ENCODE measurements at regions not wholly inside any gene's neighbourhood (a gene's known extent, or its start where the extent isn't known, plus 50 kb on each side); places are given as distances from the start of the nearest gene placed in this dataset.
"Not testable (repeated sequence)": the region's sequence is repeated elsewhere in the genome, so short reads cannot be mapped to it uniquely, and the experiment has no call there.

DNA sequence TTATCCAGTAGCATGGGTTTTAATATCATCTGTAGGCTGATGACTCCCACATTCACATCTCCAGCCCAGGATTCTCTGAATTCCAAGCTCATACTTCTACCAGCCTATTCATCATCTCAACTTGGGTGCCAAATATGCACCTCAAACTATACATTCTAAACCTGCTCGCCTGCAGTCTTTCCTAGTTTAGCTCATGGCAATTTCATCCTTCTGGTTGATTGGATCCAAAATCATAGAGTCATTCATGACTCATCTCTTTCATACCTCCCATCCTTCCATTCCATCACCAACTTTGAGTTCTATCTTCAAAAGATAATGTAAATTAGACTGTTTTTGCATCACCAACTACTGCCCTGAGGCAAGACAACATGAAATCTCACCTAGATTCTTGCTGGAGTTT, 99.7 kb upstream of the EGLN3 start:
- in situ Hi-C loops (cut with MboI; ENCODE audit: low pct_unique_long_range_greater_than_20kb, low sequenced_read_pairs) = no loop called here
- DNase-seq = no peak

DNA sequence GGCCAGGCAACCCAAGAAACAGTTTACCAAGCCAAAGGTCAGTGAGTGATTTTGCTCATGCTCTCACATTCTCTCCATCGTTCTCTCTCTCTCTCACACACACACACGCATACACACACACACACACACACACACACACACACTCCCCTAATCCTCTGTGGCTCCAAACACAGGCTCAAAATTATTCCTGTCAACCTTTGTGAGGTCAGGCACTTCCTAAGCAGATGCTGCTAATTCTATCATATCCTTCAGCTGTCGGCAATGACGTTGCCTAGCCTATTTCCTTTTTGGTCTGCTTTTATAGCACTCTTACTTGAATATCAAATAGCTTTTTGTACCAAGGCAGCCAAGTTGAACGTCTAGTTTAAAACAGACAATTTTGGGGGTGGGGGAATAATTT, 98.9 kb upstream of the EGLN3 start:
- in situ Hi-C loops (cut with MboI; ENCODE audit: low pct_unique_long_range_greater_than_20kb, low sequenced_read_pairs) = no loop called here
- DNase-seq = no peak

DNA sequence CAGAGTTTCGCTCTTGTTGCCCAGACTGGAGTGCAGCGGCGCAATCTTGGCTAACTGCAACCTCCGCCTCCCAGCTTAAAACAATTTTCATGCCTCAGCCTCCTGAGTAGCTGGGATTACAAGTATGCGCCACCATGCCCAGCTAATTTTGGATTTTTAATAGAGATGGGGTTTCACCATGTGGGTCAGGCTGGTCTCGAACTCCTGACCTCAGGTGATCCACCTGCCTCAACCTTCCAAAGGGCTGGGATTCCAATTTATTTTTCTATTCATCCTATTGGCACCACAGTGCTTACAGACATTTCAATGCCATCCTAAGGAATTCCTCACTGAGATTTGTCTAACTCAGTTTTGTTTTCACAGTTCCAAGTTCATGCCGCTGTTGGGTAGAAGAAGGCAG, 98.3 kb upstream of the EGLN3 start:
- DNase-seq; in situ Hi-C loops (cut with MboI; ENCODE audit: low pct_unique_long_range_greater_than_20kb, low sequenced_read_pairs): not testable (repeated sequence)

DNA sequence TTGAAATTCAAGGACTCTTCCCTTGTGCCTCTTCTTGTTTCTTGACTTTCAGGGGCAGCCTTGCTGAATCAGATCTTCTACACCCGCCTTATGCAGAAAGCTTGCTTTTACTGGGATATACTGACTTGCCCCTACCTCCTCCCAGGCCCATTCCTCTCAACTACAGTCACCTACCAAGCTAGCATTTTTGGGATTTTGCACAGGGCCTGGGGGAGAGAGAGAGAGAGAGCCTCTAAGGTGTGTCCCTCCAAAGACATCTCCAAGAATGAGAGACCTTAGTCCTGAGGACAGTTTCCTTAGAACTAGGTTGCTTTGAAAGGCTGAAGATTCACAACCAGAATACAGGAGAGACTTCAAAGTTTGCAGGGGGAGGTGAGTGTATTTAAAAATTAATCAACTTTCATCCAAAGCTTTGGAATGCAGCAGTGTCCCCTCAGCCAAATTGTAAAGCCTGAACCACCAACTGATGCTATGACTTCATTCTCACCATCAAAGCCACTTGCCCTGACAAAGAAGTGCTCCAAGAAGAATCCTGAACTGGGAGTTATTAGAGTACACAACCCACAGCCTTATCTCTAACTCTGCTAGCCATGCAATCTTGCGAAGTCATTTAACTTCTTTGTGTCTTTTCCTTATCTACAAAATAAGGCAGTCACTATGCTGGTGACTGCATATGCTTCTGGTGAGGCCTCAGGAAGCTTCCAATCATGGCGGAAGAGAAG, 96.1 kb upstream of the EGLN3 start:
- DNase-seq = no peak
- in situ Hi-C loops (cut with MboI; ENCODE audit: low pct_unique_long_range_greater_than_20kb, low sequenced_read_pairs) = no loop called here

GRCh38 chr14:34044666-34045306, 93.9 kb upstream of the EGLN3 start:
- DNase-seq = no peak
- in situ Hi-C loops (cut with MboI; ENCODE audit: low pct_unique_long_range_greater_than_20kb, low sequenced_read_pairs) = no loop called here

DNA sequence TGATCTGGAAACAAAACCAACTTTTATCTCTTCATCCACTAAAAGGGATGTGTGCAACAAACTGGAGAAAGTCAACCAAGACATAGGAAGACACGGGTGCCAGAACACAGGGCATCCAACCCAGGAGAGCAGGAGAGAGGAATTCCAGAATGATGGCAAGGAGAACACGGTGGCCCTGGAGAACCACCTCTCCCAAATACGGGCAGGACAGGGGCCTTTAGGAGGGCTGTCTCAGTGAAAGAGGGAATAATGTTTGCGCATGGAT, 93.4 kb upstream of the EGLN3 start:
- no peak for DNase-seq
- in situ Hi-C loops (cut with MboI; ENCODE audit: low pct_unique_long_range_greater_than_20kb, low sequenced_read_pairs) = no loop called here

- DNase-seq = peak; percentile 49
- in situ Hi-C loops (cut with MboI; ENCODE audit: low pct_unique_long_range_greater_than_20kb, low sequenced_read_pairs) = no loop called here
Measured at GRCh38 chr14:34043627-34044372, 92.9 kb upstream of the EGLN3 start.

DNA sequence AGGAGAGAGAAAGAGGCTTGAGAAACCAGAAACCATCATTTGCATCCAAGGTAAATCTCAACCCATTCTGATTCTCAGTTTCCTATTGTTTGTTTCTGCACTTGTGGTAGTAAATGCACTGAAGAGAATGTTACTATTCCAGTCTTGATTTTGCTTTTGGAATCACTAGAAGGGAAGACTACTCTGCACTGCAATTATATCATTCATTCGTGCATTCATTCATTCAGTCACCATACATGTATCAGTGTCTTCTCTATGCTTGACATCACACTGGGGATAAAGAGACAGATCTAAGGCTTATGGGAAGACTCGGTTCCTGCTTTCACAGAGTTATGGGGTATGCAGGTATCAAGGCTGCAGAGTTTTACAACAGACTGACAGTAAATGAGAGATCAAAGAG, 90.3 kb upstream of the EGLN3 start:
- DNase-seq = no peak
- in situ Hi-C loops (cut with MboI; ENCODE audit: low pct_unique_long_range_greater_than_20kb, low sequenced_read_pairs) = no loop called here

GRCh38 chr14:34040766-34041165, 89.9 kb upstream of the EGLN3 start:
- no peak for DNase-seq
- in situ Hi-C loops (cut with MboI; ENCODE audit: low pct_unique_long_range_greater_than_20kb, low sequenced_read_pairs) = no loop called here

- in situ Hi-C loops (cut with MboI; ENCODE audit: low pct_unique_long_range_greater_than_20kb, low sequenced_read_pairs) = no loop called here
- no peak for DNase-seq
Measured at GRCh38 chr14:34039428-34040047, 88.7 kb upstream of the EGLN3 start.

GRCh38 chr14:34038358-34039057, 87.6 kb upstream of the EGLN3 start:
- in situ Hi-C loops (cut with MboI; ENCODE audit: low pct_unique_long_range_greater_than_20kb, low sequenced_read_pairs) = no loop called here
- DNase-seq = no peak

- in situ Hi-C loops (cut with MboI; ENCODE audit: low pct_unique_long_range_greater_than_20kb, low sequenced_read_pairs) = no loop called here
- no peak for DNase-seq
Measured at GRCh38 chr14:34036319-34036766, 85.5 kb upstream of the EGLN3 start.

DNA sequence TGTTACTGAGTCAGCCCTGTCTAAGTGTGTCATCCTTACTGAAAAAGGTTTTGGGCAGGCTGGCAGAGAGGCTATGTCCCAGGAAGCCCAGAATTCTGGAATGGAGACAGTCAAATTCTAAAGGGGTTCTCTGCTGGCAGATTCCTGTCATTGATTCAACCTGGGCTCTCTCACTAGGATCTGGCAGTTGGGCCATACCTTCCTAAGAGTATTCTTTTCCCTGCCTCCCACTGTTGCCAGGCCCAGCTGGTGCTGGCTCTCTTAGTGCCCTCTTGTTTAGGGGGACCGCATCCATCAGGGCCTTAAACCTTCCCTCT, 85.0 kb upstream of the EGLN3 start:
- in situ Hi-C loops (cut with MboI; ENCODE audit: low pct_unique_long_range_greater_than_20kb, low sequenced_read_pairs) = no loop called here
- DNase-seq = no peak

- no peak for DNase-seq
- in situ Hi-C loops (cut with MboI; ENCODE audit: low pct_unique_long_range_greater_than_20kb, low sequenced_read_pairs) = no loop called here
Measured at GRCh38 chr14:34035177-34035933, 84.5 kb upstream of the EGLN3 start.

- in situ Hi-C loops (cut with MboI; ENCODE audit: low pct_unique_long_range_greater_than_20kb, low sequenced_read_pairs) = no loop called here
- DNase-seq = no peak
Measured at GRCh38 chr14:34034447-34035176, 83.7 kb upstream of the EGLN3 start.

DNA sequence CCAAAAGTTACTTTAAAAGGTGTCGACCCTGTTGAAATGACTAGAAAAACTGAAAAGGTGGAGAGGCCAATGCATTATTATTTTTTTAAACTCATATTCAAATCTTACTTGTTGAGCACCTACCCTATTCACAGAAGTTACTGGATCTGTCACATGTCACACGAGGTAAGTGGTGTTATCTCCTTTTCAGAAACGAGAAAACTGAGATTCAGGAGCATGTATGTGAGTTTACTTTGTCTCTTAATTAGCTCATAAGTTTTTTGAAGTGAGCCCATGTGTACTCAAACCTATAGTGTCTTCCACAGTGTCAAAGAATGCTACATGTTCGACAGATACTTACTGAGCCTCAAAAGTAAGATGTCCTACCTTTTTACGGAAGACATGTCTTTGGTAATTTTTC, 81.8 kb upstream of the EGLN3 start:
- in situ Hi-C loops (cut with MboI; ENCODE audit: low pct_unique_long_range_greater_than_20kb, low sequenced_read_pairs) = no loop called here
- DNase-seq = no peak

GRCh38 chr14:34030864-34031263, 80.0 kb upstream of the EGLN3 start:
- in situ Hi-C loops (cut with MboI; ENCODE audit: low pct_unique_long_range_greater_than_20kb, low sequenced_read_pairs) = no loop called here
- no peak for DNase-seq

GRCh38 chr14:34029921-34030334, 79.1 kb upstream of the EGLN3 start:
- no peak for DNase-seq
- in situ Hi-C loops (cut with MboI; ENCODE audit: low pct_unique_long_range_greater_than_20kb, low sequenced_read_pairs) = no loop called here

All from KBM-7 (cell line).